T-cell (primary cell): ENCODE measurements at regions not wholly inside any gene's neighbourhood (a gene's known extent, or its start where the extent isn't known, plus 50 kb on each side); places are given as distances from the start of the nearest gene placed in this dataset.
"Not testable (repeated sequence)": the region's sequence is repeated elsewhere in the genome, so short reads cannot be mapped to it uniquely, and the experiment has no call there.

ENCODE experiments used
- ATAC-seq, 4 experiments: fragments of 200-7000 bp in 3 of 4; fragments of 150-1000 bp in 1 of 4; cut with Tn5 transposase; replicated peaks in 1 of 4; 1 replicate in 3 of 4; 2 replicates in 1 of 4; pipeline ENCODE4 v1.10.0; 2021; ENCODE audit warnings: moderate library complexity in 3 of 4, mild to moderate bottlenecking in 2 of 4, moderate number of reproducible peaks in 1 of 4
- CTCF ChIA-PET, 2 donors: fragments of 300-600 bp; sonication (Branson Sonifier 250); formaldehyde crosslinking; loops; one replicate each; lab custom pipeline; 2022; ENCODE audit warnings: antibody characterized with exemption in 2 of 2; lab: Charles Lee
- POLR2A ChIA-PET, 2 donors: fragments of 300-600 bp; sonication (Branson Sonifier 250); formaldehyde crosslinking; loops; one replicate each; lab custom pipeline; 2022; ENCODE audit warnings: antibody characterized with exemption in 2 of 2; lab: Charles Lee
- DNase-seq, 35 experiments: peaks; one replicate each; pipeline versions ENCODE4 v3.0.0 to v3.0.0-alpha.2; 2013 to 2023
- H3K27ac ChIP-seq: one replicate; pipeline ENCODE4 v1.5.1; 2013; ENCODE audit warnings: low read length
- H3K27me3 ChIP-seq, 2 experiments: replicated peaks in 1 of 2; 1 replicate in 1 of 2; 2 replicates in 1 of 2; pipeline versions ENCODE4 v1.6.1 to v1.7.0; 2013; ENCODE audit warnings: low read length in 1 of 2, mixed read lengths in 1 of 2; ENCODE audit not compliant: control insufficient read depth in 2 of 2, insufficient read depth in 2 of 2; ENCODE audit errors: extremely low read depth in 1 of 2
- H3K36me3 ChIP-seq, 2 donors: 1 replicate in 1 of 2; 2 replicates in 1 of 2; pipeline versions ENCODE4 v1.6.1 to v1.7.0; 2013; ENCODE audit warnings: low read length in 1 of 2; ENCODE audit not compliant: control insufficient read depth in 2 of 2, insufficient read depth in 1 of 2; ENCODE audit errors: extremely low read depth in 1 of 2
- H3K4me1 ChIP-seq, 2 experiments: 1 replicate in 1 of 2; 2 replicates in 1 of 2; pipeline versions ENCODE4 v1.6.1 to v1.7.0; 2013; ENCODE audit warnings: low read length in 2 of 2, mixed read lengths in 1 of 2; ENCODE audit not compliant: insufficient read depth in 2 of 2, control insufficient read depth in 1 of 2; ENCODE audit errors: extremely low read depth in 1 of 2
- H3K4me3 ChIP-seq, 2 donors: 1 replicate in 1 of 2; 2 replicates in 1 of 2; pipeline versions ENCODE4 v1.5.1 to v1.7.0; 2013; ENCODE audit warnings: mild to moderate bottlenecking in 2 of 2, low read length in 1 of 2, moderate library complexity in 1 of 2; ENCODE audit not compliant: control insufficient read depth in 1 of 2; ENCODE audit errors: extremely low read depth in 1 of 2
- H3K9me3 ChIP-seq: 2 replicates; pipeline ENCODE4 v1.7.0; 2013
- H3K27ac Mint-ChIP-seq, 2 donors: one replicate each; pipeline ENCODE4 v1.8.0; 2020 to 2021; ENCODE audit warnings: mild to moderate bottlenecking in 2 of 2, mixed read lengths in 2 of 2
- H3K27me3 Mint-ChIP-seq, 2 donors: one replicate each; pipeline ENCODE4 v1.8.0; 2021 to 2022; ENCODE audit warnings: mixed read lengths in 2 of 2
- H3K36me3 Mint-ChIP-seq: one replicate; pipeline ENCODE4 v1.8.0; 2021; ENCODE audit warnings: mixed read lengths
- H3K4me1 Mint-ChIP-seq, 3 donors: one replicate each; pipeline ENCODE4 v1.8.0; 2020 to 2022; ENCODE audit warnings: mixed read lengths in 3 of 3, mild to moderate bottlenecking in 1 of 3
- H3K4me3 Mint-ChIP-seq, 3 donors: one replicate each; pipeline ENCODE4 v1.8.0; 2020 to 2022; ENCODE audit warnings: mild to moderate bottlenecking in 3 of 3, mixed read lengths in 3 of 3, moderate library complexity in 3 of 3
- H3K9me3 Mint-ChIP-seq, 3 donors: one replicate each; pipeline ENCODE4 v1.8.0; 2020 to 2022; ENCODE audit warnings: mixed read lengths in 3 of 3
- WGBS: methylation state at CpG from one replicate; pipeline ENCODE4 v1.1.5; 2013; ENCODE audit warnings: missing lambda C conversion rate; ENCODE audit not compliant: insufficient coverage; 5-methylcytosine and 5-hydroxymethylcytosine counted together

- 66% methylated on average over 7 of the region's 7 CpGs for WGBS
- H3K36me3 Mint-ChIP-seq, H3K27me3 Mint-ChIP-seq, H3K27me3 ChIP-seq, H3K27ac ChIP-seq, H3K4me3 ChIP-seq, H3K4me3 Mint-ChIP-seq, ATAC-seq, POLR2A ChIA-PET, H3K4me1 ChIP-seq, DNase-seq, H3K9me3 ChIP-seq, H3K4me1 Mint-ChIP-seq, H3K36me3 ChIP-seq, CTCF ChIA-PET, H3K27ac Mint-ChIP-seq: not testable (repeated sequence)
- H3K9me3 Mint-ChIP-seq, result peaks cover 29 to 50% (median 48%) of the 10 kb centered on the region in 3 donors
Observed at GRCh38 chr21:10347675-10348074, 173.7 kb upstream of the TPTE start.

GRCh38 chr21:10348150-10348549, 173.2 kb upstream of the TPTE start:
- POLR2A ChIA-PET, H3K27me3 Mint-ChIP-seq, H3K4me3 Mint-ChIP-seq, H3K27ac Mint-ChIP-seq, ATAC-seq, H3K36me3 Mint-ChIP-seq, H3K4me3 ChIP-seq, H3K4me1 ChIP-seq, CTCF ChIA-PET, H3K27ac ChIP-seq, DNase-seq, H3K4me1 Mint-ChIP-seq, H3K9me3 ChIP-seq, H3K36me3 ChIP-seq, H3K27me3 ChIP-seq: not testable (repeated sequence)
- H3K9me3 Mint-ChIP-seq, result peaks cover 33 to 54% (median 52%) of the 10 kb centered on the region in 3 donors
- WGBS, result 55% methylated on average over 2 of the region's 3 CpGs

GRCh38 chr21:10354851-10355578, 166.4 kb upstream of the TPTE start:
- H3K27ac Mint-ChIP-seq, ATAC-seq, H3K4me1 Mint-ChIP-seq, H3K27ac ChIP-seq, POLR2A ChIA-PET, H3K9me3 ChIP-seq, H3K27me3 ChIP-seq, H3K36me3 ChIP-seq, H3K4me1 ChIP-seq, H3K4me3 ChIP-seq, H3K27me3 Mint-ChIP-seq, CTCF ChIA-PET, H3K4me3 Mint-ChIP-seq, H3K36me3 Mint-ChIP-seq, DNase-seq: not testable (repeated sequence)
- 40% methylated on average over 3 of the region's 5 CpGs for WGBS
- H3K9me3 Mint-ChIP-seq, result peaks cover 40 to 55% (median 55%) of the 10 kb centered on the region in 3 donors

DNA sequence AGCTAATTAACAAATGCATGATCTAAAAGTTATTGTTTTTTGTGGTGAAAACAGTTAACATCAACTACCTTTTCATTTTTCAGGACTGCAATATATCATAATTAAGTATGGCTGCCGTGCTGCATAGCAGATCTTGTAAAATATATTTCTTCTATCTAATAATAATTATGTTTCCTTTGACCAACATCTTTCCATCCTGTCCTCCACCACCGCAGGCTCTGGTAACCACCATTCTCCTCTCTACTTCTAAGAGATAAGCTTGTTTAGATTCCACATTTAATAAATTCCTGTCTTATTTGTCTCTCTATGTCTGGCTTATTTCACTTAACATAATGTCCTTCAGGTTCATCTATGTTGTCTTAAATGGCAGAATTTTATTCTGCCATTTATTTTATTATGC, 162.3 kb upstream of the TPTE start:
- H3K27ac ChIP-seq, H3K4me3 Mint-ChIP-seq, CTCF ChIA-PET, ATAC-seq, H3K4me1 Mint-ChIP-seq, H3K27ac Mint-ChIP-seq, H3K4me1 ChIP-seq, DNase-seq, H3K4me3 ChIP-seq, POLR2A ChIA-PET, H3K36me3 Mint-ChIP-seq, H3K27me3 ChIP-seq, H3K27me3 Mint-ChIP-seq, H3K36me3 ChIP-seq: not testable (repeated sequence)
- H3K9me3 Mint-ChIP-seq, result peaks cover 37 to 53% (median 50%) of the 10 kb centered on the region in 3 donors
- H3K9me3 ChIP-seq, result peaks cover 19% of the 10 kb centered on the region
- 71% methylated on average over 1 of the region's 2 CpGs for WGBS

- H3K9me3 Mint-ChIP-seq, result peaks cover 30 to 48% (median 47%) of the 10 kb centered on the region in 3 donors
- H3K4me3 Mint-ChIP-seq, H3K4me1 ChIP-seq, H3K36me3 Mint-ChIP-seq, ATAC-seq, H3K27me3 ChIP-seq, H3K4me1 Mint-ChIP-seq, H3K27ac Mint-ChIP-seq, POLR2A ChIA-PET, CTCF ChIA-PET, H3K36me3 ChIP-seq, H3K4me3 ChIP-seq, H3K27ac ChIP-seq, H3K27me3 Mint-ChIP-seq, DNase-seq: not testable (repeated sequence)
- WGBS, result 77% methylated on average over 1 of the region's 4 CpGs
- H3K9me3 ChIP-seq, result peaks cover 19% of the 10 kb centered on the region
Observed at GRCh38 chr21:10359911-10360310, 161.5 kb upstream of the TPTE start.

DNA sequence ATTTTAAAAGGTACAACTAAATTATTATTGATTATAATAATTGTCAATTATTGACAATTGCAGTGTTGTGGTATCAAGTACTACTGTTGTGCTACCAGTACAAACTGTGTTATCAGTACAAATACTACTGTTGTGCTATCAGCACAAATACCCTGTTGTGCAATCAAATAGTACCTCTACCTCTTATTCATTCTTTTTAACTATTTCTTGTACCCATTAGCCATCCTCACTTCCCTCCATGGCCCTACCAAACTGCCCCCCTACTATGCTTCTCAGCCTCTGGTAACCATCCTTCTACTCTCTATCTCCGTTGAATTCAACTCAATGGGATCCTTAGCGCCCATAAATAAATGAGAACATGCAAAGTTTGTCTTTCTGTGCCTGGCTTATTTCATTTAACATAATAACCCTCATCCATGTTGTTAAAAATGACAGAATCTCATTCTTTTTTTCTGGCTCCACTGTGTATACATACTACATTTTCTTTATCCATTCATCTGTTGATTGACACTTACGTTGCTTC, 160.1 kb upstream of the TPTE start:
- H3K4me3 Mint-ChIP-seq, H3K27me3 Mint-ChIP-seq, H3K27ac ChIP-seq, POLR2A ChIA-PET, H3K27ac Mint-ChIP-seq, H3K4me1 ChIP-seq, H3K36me3 Mint-ChIP-seq, H3K36me3 ChIP-seq, H3K4me1 Mint-ChIP-seq, H3K4me3 ChIP-seq, ATAC-seq, H3K27me3 ChIP-seq, DNase-seq, CTCF ChIA-PET: not testable (repeated sequence)
- peaks cover 17% of the 10 kb centered on the region for H3K9me3 ChIP-seq
- no CpG with 5 or more reads among the region's 3 CpGs for WGBS
- H3K9me3 Mint-ChIP-seq, result peaks cover 28 to 46% (median 42%) of the 10 kb centered on the region in 3 donors
